M059J (cell line): ENCODE measurements at regions not wholly inside any gene's neighbourhood (a gene's known extent, or its start where the extent isn't known, plus 50 kb on each side); places are given as distances from the start of the nearest gene placed in this dataset.
"Not testable (repeated sequence)": the region's sequence is repeated elsewhere in the genome, so short reads cannot be mapped to it uniquely, and the experiment has no call there.

Experiments
- DNase-seq: peaks from one replicate; pipeline ENCODE4 v3.0.0-alpha.2; 2012; ENCODE audit warnings: low read depth

DNA sequence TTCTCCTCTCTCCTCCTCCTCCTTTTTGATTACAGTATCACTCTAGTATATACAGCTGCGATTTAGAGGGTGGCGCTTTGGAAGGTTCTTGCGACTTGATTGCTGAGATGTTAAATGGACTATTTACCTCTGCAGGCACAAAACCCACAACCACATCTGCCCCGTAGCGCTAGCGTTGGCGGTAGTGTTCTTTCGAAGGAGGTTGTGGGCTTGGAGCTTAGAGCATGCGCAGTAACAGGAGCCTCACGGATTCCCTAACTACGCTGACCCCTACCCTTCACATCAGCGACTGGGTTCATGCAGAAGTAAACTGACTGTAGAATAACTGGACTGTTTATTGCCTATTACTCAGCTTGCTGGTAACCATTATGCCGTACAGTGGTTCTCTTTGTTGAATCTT lies 58.0 kb downstream of the CGGBP1 start:
- DNase-seq, result peak; percentile 18

- DNase-seq, result no peak
Observed at GRCh38 chr3:87997966-87998365, 60.8 kb downstream of the CGGBP1 start.

DNA sequence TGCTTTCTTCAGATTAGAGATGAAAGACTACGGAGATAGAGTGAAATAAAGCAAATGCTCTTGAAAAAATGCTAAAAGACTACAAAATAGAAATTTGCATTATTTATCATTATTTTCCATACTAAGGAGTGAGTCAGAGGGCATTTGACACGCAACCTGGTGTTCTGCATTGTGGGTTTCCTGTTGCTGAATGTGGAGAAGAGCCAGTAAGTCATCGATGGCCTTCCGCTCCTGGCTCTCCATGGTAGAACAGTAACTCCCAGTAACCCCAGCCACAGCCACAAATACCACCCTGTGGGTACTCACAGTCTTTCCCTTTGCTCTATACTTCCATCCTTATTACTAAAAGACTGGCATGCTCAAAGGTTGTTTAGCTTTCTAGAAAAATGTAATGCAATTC lies 61.5 kb downstream of the CGGBP1 start:
- DNase-seq, result peak; percentile 55

- no peak for DNase-seq
Observed at GRCh38 chr3:87996882-87997281, 61.9 kb downstream of the CGGBP1 start.

DNA sequence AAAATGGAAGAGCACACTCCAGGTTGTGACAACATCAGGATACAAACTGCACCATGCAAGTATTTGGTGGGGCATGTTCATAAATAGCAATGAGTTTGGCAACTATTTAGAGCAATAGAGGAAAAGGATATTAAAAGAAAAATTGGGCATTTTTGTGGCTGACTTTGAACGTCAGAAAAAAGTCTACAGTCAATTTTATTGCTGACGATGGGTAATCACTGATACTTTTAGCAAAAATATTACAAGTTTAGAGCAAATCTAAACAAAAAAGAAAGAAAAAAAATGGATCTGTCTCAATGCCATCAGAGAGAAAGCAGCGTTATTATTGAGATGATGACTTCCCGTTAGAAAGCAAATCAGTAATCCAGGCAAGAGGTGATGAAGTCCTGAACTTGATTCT lies 65.2 kb downstream of the CGGBP1 start:
- no peak for DNase-seq

DNA sequence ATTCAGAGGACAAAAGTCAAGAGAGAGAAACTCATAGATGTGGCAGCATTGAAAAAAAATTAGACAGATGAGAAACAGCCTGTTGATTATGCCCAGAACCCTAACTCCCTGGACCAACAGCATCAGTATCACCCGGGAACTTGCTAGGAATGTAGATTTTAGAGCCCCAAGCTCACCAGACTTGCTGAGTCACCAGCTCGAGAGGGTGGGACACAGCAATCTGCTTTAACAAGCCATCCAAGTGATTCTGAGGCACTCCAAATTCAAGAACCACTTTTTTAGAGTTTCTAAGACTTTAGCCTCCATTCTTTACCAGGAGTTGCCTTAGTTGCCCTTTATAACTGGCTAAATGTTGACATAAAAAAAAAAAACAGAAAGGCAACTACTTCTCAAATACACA lies 70.9 kb downstream of the CGGBP1 start:
- peak; percentile 3 for DNase-seq

- DNase-seq, result no peak
Observed at GRCh38 chr3:87982421-87982820, 76.4 kb downstream of the CGGBP1 start.

DNA sequence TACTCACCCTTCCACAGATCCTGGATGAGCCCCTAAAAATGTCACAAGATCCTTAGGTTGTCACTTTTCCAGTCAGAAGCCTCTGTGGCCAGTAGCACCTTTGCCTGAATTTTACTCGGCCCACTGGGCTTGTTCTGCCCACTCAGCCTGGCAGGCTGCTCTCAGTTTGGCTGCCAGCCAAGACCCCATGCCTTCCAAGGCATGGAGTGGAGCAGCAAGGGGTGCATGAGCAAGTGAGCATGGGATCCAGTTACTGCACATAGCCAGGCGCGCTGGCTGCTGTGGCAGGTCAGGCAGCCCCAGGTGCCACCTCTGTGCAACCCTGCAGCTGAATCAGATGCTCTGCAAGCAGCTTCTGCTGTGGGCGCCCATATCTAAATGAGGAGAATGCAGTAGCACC lies 79.3 kb downstream of the CGGBP1 start:
- DNase-seq, result no peak

DNA sequence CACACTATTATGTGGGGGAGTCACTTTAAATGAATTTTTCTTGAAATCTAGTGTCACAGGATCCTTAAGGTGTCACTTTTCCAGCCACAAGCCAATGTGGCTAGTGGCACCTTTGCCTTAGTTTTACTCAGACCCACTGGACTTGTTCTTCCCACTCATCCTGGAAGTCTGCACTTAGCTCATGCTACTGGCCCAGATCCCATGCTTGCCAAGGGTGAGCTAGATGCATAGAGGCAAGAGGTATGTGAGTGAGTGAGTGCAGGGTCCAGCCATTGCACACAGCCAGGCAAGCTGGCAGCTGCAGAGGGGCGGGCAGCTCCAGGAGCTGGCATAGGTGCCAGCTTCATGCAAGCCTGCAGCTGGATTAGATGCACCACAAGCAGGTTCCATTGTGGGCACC lies 81.0 kb downstream of the CGGBP1 start:
- no peak for DNase-seq

GRCh38 chr3:87975716-87976115 lies 83.1 kb downstream of the CGGBP1 start:
- DNase-seq, result no peak

GRCh38 chr3:87973906-87974305 lies 84.9 kb downstream of the CGGBP1 start:
- DNase-seq, result no peak

GRCh38 chr3:87969620-87970019 lies 89.2 kb downstream of the CGGBP1 start:
- no peak for DNase-seq

- DNase-seq, result no peak
Observed at GRCh38 chr3:87968668-87969067, 90.1 kb downstream of the CGGBP1 start.

DNA sequence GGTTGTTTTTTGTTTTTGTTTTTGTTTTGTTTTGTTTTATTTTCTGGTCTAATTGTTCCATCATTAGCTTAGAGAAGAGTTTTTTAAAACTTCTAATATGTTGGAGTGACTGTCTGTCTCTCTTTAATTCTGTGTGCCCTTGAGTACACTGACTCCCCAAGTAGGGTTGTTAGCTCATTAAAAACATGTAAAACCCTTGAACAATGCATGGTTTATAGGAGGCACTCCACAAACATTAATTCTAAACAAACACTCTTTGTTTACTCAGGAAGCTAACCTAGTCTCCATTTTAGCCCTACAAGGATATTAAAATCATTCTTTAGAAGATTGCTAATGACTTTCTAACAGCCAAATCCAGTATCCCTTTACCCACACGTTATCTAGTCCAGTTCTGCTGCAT lies 100.5 kb downstream of the CGGBP1 start:
- DNase-seq, result no peak

- DNase-seq, result no peak
Observed at GRCh38 chr3:87957575-87957974, 101.2 kb downstream of the CGGBP1 start.

DNA sequence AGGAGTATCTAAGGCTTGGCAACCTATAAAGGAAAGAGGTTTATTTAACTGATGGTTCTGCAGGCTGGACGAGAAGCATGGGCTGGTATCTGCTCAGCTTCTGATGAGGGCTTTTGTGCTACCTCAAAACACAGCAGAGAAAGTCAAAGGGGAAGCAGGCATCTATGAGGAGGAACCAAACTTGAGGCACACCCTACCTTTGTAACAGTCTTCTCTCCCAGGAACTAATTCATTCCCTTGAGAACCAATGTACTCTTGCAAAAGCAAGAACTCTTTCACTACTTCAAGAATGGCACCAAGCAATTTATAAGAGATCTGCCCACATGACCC lies 109.0 kb downstream of the CGGBP1 start:
- no peak for DNase-seq

DNA sequence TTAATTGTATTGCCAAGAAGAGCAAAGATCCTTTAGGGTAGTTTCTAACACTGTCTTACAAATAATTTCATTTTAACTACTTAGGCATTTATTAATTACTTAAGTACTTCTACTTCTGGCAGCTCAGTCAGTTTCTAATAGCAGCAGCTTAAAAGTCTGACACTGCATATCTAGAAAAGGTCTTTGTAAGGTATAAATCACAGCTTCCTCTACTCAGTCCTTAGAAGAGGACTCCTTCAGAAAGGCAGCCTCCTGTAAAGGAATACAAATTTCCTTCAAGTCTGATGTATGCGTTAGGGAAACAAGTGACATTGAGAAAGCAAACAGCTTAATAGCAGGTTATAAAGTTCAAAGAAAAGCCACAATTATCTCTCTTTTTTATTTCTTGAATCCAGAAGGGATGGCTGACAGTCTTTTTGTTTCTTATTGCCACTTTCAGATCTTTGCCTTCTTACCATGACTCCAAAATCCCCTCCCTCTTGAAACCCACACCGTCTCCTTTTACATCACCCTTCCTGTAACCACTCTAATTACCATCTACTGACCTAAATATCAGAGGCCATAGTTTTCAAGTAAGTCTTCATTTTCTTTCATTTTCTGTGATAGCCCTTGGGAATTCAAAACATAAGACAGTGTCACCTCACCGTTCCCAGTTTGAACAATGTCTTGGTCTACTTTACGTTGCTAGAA lies 109.5 kb downstream of the CGGBP1 start:
- DNase-seq, result no peak

GRCh38 chr3:87946007-87946406 lies 112.8 kb downstream of the CGGBP1 start:
- DNase-seq, result not testable (repeated sequence)

- peak; percentile 3 for DNase-seq
Observed at GRCh38 chr3:87942256-87942655, 116.5 kb downstream of the CGGBP1 start.

GRCh38 chr3:87924485-87924884 lies 134.3 kb downstream of the CGGBP1 start:
- DNase-seq, result no peak

- no peak for DNase-seq
Observed at GRCh38 chr3:87920549-87920948, 138.3 kb downstream of the CGGBP1 start.

GRCh38 chr3:87901141-87901540 lies 157.7 kb downstream of the CGGBP1 start:
- DNase-seq, result no peak

GRCh38 chr3:87900061-87900460 lies 158.7 kb downstream of the CGGBP1 start:
- no peak for DNase-seq

- no peak for DNase-seq
Observed at GRCh38 chr3:87898971-87899370, 159.8 kb downstream of the CGGBP1 start.

DNA sequence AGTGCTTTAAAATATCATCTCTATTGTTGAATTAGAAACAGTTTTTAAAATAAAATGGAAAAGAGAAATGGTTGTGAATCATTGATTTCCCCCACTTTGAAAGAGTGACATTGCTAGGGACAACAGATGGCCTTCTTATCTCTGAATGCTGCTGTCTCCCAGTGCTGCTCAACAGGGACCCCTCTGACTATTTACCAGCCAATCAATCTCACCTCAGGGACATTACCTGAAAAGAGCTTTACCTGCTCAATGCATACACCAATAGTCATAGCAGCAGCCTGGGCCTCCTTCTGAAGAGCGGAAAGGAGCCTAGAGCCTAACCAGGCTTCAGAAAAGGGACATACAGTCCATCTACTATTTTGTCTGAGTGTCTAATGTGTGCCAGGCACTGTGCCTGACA lies 162.8 kb downstream of the CGGBP1 start:
- DNase-seq, result no peak
